Stimulated activated CD8-positive, alpha-beta memory T cell treated with anti-CD3 and anti-CD28 coated beads, Interleukin-15, amount 100 ng/mL, for 48 hours (primary cell): ENCODE measurements at regions not wholly inside any gene's neighbourhood (a gene's known extent, or its start where the extent isn't known, plus 50 kb on each side); places are given as distances from the start of the nearest gene placed in this dataset.

ENCODE experiments used
- DNase-seq, 2 donors: peaks; one replicate each; pipeline ENCODE4 v3.0.0-alpha.2; 2020; ENCODE audit warnings: low read depth in 2 of 2

DNA sequence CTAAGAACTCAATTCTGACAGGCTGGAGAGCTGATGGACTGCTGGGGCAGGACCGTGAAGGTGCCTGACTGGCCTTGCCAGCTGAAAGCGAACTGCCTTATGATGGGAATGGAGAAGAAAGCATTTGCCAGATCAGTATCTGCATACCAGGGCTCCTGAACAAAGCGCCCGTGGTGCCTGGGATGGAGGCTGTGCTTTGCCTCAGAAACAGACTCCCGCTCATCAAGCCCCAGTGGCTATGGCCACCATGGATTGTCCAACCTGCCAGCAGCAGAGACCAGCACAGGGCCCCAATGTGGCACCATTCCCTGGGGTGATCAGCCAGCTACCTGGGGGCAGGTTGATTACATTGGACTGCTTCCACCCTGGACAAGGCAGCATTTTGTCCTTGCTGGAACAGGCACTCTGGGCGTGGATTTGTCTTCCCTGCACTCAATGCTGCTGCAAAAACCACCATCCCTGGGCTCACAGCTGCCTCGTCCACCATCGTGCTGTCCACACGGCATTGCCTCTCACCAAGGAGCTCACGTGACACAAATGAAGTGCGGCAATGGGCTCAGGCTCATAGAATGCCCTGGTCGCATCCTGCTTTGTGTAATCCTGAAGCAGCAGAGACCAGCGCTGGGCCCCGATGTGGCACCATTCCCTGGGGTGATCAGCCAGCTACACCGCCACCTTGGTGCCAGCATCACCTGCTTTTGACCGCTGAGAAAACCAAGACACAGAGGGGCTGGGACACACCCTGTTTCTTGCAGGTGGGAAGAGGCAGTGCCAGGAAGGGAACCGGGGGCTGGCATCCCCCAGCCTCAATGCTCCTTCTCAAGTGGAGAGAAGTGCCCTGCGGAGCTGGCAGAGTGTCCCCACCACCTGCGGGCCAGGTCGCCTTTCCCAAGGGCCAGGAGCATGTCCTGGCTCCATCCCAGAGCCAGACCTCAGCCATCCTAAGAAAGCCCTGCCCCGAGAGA lies 1367.5 kb downstream of the BRD1 start:
- DNase-seq, result no peak

DNA sequence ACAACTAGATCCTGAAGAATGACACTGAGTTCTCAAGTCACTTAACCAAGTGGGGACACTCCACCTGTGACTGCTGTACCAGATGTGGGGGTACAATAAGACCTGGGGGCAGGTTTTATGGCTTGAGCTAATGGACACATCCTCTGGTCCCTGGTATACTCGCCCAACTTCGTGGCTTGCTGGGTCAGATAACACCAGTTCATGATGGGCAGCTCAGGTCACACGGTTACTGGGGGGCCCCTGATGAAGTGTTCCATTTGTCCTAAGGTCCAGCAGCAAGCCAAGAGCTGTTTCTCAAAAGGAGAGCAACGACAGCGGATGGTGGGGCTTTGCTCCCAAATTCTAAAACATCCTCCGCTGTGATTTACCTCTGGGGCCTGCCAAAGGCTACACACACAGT lies 1368.4 kb downstream of the BRD1 start:
- DNase-seq, result no peak

DNA sequence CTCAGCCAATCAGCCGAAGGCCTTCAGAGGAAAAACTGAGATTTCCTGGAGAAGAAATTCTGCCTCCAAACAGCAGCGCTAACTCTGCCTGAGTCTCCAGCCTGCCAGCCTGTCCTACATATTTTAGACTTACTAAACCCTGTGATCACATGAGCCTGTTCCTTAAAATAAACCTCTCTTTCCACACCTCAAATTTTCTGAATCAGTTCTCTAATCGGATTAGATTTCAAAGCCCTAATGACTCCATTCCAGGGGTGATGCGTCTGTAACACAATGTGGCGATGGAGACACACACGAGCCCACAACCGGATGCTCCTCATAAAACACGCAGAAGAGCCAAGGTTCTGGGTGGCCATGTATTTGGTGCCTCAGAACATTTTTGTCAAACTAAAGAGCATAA lies 1371.2 kb downstream of the BRD1 start:
- no peak for DNase-seq

DNA sequence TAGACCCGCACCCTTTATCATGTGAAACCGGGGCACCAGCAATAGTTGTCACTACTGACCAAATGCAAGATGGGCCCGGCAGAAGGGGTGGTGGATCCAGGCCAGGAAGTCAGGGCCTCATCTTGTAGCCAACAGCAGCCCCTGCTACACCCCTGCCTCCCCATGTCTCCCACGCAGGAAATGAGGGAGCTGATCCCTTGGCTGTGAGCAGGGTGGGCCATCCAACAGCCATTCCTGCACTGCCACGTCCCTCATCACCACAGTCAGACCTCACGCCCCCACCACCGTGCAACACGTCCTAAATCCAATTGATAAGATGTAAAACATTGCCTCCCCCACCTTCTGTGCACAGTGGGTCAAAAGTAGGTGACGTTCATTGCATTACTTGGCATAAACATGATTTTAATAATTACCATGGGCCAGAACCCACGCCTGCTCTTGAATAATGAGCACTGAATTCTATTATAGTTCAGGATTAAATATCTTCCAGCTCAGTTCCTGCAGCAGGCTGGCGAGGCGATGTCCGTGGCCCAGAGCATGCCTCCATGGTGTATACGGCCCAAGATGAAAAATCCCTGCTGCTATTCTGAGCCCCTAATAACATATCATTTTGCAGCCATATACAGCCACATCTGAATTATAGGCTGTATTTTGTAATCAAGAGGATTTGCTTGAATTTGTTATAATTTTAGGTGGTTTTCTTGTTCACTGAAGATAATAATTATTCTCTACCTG lies 1373.8 kb downstream of the BRD1 start:
- DNase-seq, result no peak

DNA sequence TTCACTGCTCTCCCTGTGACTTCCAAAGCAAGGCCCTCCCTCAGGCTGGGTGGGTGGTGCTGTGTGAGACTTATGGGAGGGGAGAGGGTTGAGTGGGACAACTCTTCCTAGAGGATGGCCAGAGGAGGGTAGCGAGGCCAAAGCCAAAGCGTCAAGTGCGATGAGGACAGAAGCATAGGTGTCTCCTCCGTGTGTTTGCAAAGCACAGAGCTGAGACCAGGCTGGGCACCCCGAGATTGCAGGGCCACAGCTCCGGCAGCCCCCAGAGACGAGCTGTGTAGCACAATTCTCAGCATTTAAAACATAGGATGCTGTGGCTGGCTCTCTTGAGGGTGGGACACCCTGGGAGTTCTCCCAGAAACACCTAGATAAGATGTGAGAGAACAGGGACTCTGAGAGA lies 1374.5 kb downstream of the BRD1 start:
- DNase-seq, result no peak

DNA sequence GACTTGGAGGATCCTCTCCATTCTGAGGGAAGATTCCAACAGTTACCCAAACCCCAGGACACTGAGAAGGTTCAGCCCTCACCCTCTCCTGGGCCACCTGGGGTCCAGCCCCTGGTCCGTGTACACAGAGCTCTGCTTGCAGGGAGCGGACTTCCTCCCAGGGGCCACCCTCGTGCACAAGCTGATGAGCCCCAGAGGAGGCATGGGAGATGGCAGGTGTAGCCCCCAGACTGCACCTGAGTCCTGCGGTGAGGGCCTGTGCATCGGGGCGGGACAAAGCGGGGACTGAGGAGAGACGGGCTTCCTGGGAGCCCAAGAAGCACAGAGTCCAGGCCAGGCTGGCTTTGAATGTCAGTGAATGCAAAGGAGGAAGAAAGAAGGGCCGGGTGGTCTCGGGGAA lies 1374.9 kb downstream of the BRD1 start:
- no peak for DNase-seq

DNA sequence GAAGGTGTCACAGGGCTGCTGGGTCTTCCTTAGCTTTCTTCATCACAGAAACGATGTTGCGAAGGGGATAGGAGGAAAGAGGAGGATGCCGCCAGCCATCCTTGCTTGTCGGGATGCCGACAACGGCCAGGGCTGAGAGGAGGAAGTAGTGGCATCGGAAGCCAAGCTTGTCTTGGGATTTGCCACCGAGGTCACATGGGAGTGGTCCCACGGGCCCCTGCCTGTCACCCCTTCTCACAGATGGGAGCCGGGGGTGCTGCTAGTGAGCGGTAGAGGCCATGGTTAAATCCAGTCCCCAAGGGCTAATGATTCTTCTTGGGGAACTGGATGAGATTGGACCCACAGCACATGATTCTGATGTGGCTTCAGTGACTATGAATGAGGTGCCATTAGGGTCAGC lies 1375.8 kb downstream of the BRD1 start:
- no peak for DNase-seq

DNA sequence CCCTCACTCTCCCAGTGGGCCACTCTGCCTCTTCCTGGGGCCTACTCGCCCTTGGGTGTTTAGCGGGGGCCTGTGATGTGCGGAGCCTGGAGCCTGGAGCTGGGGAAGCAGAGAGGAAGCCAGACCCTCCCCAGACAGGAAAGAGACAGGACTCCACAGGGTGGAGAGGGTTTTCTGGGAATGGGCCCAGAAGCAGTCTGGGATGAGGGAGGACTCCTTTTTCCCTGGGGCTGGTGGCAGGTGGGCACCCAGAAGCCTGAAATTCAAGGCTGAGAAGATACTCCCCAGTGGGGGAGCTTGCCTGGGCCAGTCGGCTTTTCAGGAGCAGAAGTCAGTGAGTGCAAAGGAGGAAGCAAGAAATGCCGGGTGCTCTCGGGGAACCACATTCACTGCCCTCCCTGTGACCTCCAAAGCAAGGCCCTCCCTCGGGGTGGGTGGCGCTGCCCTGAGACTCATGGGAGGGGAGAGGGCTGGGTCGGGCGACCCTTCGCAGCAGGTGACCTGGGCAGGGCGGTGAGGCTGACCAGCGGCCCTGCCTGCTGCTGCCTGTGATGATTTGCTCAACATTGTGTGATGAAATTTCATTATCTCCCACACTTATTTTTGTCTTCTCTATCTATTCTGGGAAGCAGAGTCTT lies 1377.4 kb downstream of the BRD1 start:
- DNase-seq, result no peak

DNA sequence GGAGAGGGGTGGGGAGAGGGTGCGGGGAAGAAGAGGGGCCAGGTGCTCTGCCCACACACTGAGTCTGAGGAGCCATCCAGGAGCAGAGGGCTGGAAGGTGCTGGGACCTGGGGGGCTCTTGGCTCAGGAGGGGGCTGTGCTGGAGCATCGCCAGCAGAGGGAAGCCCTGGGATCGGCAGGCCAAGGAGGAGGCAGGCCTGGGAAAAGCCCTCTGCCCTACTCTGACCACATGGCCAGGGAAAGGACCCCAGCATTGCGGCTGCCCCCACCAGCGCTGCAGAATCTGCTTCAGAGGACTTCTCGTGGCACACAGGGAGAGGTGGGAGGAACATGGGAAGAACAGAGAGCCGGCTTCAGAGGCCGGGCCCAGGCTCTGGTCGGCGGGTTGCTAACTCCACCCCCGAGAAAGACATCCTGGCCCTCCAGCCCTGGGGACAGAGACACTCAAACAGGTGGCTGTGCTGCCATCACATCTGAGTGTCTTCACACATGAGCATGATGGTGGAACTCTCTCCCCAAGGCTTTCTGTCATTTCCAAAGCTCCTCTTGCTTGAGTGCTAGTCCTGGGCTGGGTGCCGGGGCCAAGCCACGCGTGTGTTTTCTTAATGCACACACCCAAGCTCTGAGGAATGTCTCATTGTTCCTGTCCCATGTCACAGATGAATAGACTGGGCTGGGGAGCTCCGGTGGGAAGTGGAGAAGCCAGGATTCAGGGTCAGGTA lies 1378.0 kb downstream of the BRD1 start:
- DNase-seq, result no peak

DNA sequence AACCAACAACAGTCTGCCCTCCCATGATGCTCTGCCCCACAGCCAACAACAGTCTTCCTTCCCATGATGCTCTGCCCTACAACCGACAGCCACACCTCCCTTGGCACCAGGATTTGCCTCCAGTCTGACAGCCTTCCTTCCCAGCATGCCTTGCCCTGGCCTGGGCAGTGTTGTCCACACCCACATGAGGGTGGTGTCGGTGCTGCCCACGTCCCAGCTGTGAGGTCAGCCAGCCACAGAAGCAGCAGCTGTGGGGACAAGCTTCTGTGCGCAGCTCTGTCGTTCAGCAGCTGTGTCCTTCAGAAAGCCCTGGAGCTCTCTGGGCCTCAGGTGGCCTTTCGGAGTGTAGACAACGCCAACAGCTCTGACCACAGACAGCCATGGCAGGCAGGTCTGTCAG lies 1378.9 kb downstream of the BRD1 start:
- no peak for DNase-seq

DNA sequence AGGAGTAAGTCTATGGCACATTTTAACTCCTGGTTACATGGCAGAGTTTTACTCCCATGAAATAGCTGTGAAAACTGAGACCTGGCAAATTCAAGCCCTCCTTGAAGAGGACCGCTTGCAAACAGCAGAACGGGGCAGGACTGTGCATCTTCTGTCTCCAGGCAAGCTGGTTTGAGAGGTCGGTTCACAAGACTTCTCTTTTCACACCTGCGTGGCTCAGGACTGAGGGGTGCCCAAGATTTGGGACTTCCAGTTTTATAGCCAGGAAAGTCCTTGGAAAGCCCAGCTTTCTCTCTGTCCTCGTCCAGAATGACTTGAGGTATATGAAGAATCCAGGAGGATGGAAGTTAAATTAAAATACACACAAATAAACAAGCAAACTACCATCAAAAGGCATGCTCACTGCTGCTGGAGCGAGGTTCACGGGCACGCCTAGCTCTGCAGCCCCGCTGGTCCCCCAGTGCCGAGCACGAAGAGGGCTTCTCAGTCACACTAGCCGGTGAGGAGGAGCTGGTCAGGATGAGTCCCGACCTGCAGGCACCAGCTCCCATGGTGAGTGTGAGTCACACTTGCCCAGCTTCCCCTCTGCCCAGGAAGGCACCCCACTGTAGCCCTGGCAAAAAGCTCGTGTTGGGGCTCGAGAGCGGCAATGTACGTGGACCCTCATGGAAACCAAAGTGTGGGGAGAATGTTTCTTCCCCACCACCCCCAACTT lies 1382.4 kb downstream of the BRD1 start:
- no peak for DNase-seq

DNA sequence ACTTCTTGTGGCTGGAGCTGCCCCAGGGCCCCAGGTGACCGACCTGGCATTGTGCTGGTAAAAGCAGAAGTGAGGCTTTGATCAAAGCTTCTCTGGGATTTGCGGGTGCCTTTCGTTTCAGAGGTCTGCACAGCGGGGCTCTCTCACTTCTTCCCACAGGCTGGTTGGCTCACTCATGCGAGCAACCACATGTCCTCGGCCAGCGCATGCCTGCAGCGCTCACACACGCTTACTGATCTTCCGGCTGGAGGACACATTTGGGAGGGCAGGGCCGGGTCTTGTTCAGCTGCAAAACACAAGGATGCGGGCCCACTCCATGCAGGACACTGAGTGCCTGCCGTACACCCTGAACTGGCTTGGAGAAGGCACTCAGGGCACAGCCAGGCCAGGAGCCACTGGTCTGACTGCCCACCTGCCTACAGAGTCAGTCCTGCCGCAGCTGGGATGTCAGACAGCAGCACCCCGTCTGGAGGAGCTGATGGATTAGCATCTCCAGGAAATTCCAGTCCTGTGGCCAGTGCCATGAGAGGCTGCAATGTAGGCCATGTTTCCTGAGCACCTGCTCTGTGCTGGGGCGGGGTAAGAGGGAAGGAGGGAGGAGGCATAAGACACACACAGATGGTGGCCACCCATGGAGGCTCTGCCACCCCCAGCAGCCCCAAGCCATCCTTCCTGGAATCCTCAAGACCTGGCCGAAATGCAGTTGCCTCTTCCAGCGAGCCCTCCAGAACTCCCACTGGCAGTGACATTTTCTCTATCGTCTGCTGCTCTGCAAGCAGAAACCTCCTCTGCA lies 1383.2 kb downstream of the BRD1 start:
- no peak for DNase-seq

DNA sequence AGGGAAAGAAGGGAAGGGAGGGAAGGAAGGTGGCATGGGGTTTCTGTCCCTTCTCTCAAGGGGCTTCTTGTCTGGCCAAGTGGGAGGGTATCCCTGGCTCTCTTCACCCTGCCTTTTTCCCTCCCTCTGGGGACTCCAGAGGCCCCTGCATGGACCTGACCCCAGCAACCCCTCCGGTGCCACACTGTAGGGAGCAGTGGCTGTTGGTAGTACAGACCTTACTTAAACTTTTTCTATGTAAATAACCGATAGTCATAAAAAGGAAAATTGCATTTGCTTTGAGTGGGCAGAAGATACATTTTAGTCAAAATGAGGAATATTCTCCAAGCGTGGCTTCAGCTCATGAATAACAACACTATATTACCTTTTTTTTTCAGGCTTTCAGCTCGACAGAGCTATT lies 1384.0 kb downstream of the BRD1 start:
- no peak for DNase-seq

DNA sequence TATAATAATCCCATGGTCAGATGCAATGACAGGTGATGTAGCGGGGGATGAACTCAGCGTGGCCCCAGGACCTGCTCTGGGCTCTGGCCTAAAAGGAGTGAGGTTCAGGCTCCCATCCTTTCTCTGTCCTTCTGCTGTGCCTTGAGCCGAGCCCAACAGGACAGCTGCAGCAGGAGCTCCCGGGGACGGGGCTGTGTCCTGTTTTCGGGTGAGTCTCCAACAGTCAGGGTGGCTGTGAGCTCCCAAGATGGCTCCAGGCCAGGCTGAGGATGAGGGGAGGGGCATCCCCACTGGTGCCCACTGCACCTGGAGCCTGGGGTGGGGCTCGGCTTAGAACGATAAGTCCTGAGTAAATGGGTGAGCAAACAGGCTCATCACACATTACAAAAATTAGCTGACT lies 1385.0 kb downstream of the BRD1 start:
- no peak for DNase-seq

DNA sequence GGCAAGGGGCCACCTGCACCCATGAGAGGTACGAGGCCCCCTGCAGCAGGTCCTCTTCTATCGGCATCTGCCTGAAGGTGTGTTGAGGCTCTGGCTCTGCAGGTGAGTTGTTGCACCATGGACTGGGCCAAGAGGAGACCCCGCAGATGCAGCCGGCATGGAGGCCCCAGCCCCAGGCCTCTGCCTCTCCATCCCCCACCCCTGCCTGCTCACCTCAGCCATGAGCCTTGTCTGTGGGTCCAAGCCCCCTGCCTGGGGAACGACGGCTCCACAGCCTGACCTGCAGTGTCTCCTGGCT lies 1386.2 kb downstream of the BRD1 start:
- DNase-seq, result no peak

DNA sequence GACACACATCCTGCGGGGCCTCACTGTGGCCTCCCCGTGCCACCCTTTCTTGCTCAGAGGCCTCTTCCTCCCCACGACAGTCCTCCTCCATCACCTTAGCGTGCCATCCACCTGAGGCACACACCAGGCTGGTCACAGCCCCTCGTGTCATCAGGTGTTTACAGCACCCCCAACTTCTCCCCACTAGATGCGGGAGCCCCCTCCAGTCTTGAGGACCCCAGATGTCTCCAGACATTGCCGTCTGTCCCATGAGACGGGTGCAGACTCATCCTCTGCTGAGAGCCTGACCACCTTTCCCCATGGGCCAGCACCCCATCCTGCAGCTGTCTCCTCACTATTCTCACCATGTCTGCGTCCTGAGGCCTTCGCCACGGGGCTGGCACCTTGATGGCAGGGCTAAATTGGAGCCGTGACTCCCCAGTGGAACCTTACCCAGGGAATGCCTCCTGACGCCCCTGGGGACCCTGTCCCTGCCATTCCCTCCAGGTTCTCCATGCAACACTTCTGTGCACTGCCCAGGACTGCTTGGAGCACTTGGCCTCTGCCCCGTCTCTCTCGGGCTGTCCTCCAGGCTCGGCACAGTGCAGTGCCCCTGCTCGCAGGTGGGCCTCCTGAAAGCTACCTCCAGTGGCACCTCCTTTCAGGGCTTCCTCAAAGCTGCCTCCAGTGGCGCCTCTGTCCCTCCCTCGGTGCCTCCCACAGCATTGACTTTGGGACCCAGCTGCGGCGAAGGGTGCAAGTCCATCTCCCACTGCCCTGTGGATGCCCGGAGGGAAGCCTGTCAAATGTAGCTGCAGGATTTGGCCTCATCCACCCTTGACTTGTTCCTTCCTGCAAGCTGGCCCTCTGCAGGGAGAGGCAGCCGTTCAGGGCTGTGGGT lies 1386.8 kb downstream of the BRD1 start:
- DNase-seq, result no peak

DNA sequence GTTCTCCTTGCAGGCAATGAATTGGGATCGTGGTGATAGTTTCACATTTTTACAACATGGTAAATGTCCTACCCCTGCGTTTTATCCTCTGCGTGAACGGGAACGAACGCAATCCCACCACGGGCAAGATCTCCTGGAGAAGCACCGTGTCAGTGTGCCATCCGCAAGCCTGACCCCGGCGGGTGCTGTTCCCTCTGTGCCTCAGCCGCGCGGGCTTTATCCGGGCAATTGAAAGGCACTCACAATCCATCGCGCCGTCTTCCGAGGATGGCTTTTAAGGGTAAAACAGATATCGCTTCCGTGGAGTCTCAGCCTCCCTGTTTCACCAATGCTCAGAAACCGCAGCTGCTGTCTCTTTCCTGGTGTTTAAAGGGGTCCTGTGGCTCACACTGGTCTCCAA lies 1387.5 kb downstream of the BRD1 start:
- DNase-seq, result no peak

DNA sequence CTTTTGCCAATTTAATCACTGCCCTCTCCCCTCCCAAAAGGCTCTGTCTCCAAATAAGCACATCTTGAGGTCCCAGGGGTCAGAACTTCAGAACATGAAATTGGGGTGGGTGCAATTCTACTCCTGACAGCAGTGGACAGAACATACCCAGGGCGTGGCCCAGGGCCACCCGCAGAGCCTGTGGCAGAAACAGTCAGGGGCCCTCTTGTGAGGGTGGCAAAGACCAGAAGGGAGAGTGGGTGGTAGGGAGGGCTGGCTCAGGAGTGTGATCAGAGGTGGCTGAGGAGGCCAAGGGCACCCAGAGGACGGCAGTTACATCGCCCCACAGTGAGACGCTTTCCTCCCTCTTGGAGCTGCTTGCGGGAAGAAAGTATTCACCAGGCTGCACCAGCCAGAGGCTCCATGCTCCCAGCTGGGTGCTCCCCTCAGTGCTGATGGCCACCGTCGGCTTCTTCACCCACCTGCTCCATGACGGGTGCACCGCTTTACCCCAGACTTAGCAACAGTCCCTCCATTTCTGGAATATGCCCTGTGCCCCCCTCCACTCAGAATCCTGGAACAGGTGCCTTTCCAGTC lies 1388.0 kb downstream of the BRD1 start:
- DNase-seq, result no peak

DNA sequence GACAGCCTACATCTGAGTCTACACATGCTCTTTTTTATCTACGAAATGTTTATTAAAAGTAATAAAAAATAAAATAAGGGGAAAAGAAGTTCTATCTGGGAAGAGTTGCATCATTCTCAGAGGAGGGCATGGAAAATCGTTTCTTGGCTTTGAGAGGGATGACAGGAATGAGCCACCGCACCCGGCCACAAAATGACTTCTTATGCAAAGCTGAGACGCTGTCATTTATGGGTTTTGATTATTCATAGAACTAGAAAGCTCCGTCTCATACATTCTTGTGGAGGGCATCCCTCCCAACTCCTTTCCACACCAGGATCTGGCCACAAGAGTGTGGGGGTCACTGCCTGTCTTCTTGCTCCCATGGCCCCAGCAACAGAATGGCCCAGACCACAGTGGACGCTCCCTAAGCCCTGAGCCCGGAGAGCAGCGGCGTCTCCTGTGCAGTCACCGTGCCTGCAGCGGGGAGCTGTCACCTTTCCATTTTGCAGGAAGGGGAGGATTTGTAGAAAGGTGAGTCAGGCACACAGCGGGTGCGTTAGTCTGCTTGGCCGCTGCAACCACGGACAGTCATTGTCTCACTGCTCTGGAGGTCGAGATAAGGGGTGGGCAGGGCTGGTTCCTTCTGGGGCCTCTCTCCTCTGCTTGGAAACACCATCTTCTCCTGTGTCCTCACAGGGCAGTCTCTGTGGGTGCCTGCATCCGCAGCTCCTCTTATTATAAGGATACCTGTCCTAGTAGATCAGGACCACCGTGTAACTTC lies 1388.7 kb downstream of the BRD1 start:
- DNase-seq, result no peak
